Stimulated activated CD4-positive, alpha-beta T cell treated with anti-CD3 and anti-CD28 coated beads, Interleukin-2, amount 100 ng/mL, for 4 hours (primary cell): ENCODE measurements at regions not wholly inside any gene's neighbourhood (a gene's known extent, or its start where the extent isn't known, plus 50 kb on each side); places are given as distances from the start of the nearest gene placed in this dataset.
"Not testable (repeated sequence)": the region's sequence is repeated elsewhere in the genome, so short reads cannot be mapped to it uniquely, and the experiment has no call there.

Experiments
- DNase-seq: peaks from one replicate; pipeline ENCODE4 v3.0.0-alpha.2; 2020; ENCODE audit warnings: low read depth

DNA sequence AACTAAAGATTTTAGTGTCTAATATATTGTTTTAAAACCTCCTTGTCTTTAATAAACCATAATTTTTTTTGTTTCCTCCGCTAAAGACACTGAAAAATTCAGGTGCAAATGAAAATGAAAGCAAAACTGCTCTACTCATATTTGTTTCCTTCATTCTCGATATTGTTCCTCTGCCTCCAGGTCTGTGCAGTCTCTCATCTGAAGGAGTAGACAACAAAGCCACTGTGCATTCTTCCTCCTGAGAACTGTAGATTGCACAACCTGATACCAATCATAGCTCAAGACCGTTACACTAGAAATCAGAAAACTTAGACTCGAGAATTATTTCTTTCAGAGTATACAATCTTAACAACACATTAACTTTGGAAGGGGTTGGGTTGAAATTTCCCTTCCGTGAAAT, 373.1 kb upstream of the CXADR start:
- no peak for DNase-seq

DNA sequence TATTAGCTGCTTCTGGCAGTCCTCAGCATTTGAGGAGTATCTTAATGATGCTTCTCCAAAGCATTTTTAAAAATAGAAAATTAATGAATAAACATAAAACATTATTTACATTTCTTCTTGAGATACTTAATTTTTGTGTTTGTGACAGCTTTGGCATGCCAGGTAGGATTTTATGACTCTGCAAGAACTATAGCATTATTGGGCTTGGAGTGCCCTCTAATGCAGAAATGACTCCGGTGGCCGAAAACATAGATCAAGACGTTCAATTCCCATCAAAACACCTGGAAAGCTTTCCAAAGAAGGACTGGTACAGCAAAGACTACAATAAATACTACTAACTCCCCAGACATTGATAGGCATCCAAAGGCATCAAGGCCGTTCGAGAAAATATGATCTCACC, 366.4 kb upstream of the CXADR start:
- DNase-seq, result no peak

DNA sequence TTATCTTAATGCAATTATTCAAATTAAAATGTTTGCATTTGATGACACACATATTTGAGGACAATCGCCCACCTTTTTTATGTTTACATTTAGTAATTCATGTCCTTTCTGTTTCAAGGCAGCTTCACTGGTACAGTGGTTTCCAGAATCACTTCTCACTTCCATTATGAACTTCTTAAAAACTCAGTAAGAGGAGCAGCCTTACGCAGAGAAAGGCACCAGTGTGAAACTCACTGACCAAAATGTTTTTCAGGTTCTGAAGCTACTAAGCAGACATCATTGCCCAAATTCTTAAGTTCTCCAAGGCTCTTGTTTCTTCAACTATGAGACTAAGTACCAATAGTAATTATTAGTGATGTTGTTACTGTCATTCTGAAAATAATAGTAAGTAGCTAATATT, 353.1 kb upstream of the CXADR start:
- no peak for DNase-seq

DNA sequence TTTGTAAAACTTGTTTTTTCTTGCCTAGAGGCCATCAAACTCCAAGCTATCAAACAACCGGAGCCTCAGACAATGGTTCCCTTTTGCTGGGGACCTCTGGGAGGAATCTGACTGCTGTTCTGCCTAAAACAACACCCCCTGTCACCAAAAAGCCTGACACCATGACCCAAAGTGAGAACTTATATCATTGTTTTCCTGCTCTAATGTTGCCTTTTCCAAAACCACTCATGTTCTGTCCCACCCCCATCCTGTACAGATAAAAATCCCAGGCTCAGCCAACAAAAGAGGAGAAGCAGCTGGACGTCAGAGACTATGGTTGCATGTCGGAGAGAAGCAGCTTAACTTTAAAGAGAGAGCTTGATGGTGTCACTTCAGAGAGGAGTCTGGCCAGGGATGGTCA, 327.2 kb upstream of the CXADR start:
- no peak for DNase-seq

DNA sequence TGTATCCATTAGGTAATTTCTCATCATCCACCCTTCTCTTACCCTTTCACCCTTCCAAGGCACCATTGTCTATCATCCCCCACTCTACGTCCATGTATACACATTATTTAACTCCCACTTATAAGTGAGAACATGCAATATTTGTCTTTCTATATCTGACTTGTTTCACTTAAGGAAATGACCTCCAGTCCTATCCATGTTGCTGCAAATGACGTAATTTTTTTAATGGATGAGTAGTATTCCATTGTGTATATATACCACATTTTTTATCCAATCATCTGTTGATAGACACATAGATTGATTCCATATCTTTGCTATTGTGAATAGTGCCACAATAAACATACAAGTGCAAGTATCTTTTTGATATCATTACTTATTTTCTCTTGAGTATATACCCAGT, 322.9 kb upstream of the CXADR start:
- no peak for DNase-seq

DNA sequence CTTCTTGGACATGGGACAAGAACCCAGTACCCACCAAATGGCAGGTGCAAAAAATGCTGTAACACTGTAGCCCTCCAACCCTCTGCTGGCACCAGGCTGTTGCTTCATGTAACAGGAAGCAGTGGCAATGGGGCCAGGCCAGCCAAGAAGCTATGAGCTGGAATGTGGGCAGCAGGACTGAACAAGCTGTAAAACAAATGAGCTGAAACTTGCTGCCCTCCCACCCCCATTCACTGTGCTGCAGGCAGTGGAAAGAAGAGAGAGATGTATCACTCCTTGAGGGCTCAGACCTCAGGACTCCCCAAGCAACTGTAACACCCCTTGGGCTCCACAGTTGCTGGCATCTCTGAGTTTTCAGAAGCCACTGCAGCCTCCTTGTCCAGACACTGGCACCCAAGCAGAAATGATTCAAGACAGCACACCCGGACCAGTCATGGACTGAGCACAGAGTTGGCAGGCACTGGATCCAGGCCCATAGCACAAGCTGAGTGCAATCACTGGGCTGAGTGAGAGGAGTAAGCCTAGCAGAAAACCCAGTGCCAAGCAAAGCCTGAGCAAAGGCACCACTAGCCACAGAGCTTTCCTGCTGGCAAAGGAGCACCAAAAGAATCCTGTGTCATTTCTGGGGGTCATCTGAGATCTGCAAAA, 321.4 kb upstream of the CXADR start:
- no peak for DNase-seq

- no peak for DNase-seq
These were observed 317.5 kb upstream of the CXADR start for GRCh38 chr21:17195351-17195750.

- DNase-seq, result no peak
These were observed 316.9 kb upstream of the CXADR start for GRCh38 chr21:17195976-17196375.

DNA sequence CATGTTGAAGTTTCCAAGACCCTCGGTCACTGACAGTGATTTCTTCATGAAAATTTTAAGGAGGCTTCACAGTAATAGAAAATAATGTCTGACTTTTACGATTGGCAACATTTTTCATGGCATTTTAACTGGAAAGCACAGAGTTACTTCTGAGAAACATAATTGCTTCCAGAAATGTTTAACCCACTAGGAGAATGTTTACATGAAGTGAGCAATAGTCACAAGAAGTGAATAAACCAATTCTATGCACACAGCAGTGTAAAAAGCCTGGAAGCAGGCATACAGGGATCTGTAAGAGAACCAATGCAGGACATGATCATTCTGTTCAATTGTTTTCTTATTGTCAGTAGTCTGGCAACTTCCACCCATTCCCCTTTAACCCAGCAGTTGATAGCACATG, 316.2 kb upstream of the CXADR start:
- DNase-seq, result no peak

- no peak for DNase-seq
These were observed 314.8 kb upstream of the CXADR start for GRCh38 chr21:17197996-17198395.

DNA sequence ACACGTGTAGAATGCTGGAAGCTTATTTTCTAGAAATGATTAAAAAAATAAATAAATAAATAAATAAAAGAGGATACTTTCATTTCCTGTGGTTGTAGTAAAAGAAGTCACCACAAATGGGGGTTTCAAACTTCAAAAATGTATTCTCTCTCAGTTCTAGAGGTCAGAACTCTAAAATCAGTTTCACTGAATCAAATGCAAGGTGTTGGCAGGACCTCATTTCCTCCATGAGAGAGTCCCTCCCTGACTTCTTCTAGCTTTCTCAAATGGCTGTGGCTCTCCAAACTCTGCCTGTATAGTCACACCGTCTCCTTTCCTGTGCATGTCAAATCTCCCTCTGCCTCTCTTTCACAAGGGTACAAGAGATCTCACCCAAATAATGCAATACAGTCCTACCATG, 312.6 kb upstream of the CXADR start:
- DNase-seq, result no peak

DNA sequence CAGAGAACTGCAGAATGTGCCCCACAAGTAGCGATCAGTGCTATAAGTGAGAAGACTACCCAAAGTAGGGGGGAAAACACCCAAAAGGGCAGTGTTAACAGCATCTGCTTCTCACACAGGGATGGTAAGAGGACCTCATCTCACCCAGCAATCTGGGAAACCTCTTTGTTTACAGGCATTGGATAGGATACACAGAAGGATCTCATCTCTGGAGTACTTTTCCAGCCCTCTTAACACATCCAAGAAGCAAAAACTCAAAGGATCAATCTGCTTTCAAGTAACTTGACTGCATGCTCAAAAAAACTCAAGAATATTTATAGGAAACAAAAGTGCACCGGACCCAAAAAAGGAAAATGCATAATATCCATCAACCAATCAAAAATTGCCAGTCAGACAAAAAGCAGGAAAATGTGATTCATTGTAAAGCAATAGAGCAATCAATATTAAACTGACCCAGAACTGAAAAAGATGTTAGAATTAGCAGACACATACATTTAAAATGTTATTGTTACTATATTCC, 311.0 kb upstream of the CXADR start:
- no peak for DNase-seq

GRCh38 chr21:17214801-17215200, 298.0 kb upstream of the CXADR start:
- DNase-seq, result no peak

GRCh38 chr21:17219050-17219449, 293.8 kb upstream of the CXADR start:
- DNase-seq, result not testable (repeated sequence)

DNA sequence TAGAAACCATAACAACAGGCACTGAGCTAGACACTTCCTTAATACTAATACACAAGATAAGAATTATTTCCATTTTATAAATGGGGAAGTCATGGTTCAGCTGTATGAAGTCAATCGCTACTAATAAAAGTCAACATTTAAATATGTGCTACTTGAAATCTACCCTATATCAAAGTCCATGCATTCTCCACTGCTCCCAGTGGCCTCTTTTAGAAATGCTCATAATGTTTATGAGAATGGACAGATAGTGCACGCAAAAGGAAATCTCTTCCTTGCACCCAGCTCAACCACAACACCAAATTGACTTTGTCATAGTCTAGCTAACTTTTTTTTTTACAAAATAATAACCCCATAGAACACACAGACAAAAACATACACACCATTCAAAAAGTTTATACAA, 281.7 kb upstream of the CXADR start:
- no peak for DNase-seq

DNA sequence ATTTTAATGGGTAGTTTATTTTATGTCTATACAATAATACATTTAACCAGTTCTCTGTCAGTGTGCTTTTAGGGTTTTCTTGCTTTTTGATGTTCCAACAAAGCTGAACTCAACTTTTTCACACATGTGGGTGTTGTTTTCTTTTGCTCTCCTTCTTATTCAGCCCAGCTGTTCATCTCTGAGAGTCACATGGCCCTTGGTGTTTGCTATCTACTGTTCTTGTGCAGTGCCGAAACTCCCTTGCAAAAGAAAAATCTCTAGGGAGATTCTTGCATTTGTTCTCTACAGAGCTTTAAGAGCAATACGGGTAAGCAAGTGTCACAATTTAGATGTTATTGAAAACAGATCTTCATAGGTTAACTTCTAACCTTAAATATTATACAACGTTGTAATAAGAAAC, 281.1 kb upstream of the CXADR start:
- DNase-seq, result no peak

DNA sequence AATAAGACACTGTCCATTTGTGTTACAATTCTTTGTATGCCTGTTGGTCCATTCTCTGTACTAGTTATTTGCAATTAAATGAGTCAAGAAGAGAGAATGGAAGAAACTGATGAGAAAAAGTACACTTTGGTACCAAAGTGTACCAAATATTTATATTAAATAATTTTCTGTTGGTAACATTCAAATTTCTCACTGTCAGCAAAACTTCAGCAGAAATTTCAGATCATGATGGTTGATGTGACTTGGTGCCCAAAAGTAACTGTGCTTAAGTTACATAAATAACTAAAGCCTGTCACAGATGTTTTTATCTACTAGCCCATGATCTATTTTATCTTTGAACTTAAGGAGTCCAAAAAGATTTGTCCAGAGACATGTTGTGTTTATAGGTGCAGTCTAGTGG, 274.4 kb upstream of the CXADR start:
- DNase-seq, result no peak

- DNase-seq, result no peak
These were observed 262.0 kb upstream of the CXADR start for GRCh38 chr21:17250778-17251241.

- no peak for DNase-seq
These were observed 255.1 kb upstream of the CXADR start for GRCh38 chr21:17257784-17258183.

DNA sequence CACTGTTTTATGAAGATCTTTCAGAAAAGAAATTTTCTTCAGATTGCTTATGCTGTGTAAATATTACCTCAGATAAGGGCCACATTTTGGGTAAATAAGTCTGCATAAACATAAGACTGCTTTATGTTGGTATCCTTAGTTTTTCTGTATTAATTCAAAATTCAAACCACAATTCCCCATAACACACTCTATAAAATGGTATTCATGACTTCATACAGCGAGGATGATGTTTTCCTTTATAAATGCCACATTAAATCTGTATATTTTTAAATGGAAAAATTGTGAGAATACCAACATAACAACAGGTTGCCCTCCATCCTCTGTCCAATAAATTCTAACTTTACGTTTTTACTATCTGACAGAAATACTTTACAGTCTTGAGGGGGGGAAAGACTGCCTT, 248.7 kb upstream of the CXADR start:
- DNase-seq, result no peak

DNA sequence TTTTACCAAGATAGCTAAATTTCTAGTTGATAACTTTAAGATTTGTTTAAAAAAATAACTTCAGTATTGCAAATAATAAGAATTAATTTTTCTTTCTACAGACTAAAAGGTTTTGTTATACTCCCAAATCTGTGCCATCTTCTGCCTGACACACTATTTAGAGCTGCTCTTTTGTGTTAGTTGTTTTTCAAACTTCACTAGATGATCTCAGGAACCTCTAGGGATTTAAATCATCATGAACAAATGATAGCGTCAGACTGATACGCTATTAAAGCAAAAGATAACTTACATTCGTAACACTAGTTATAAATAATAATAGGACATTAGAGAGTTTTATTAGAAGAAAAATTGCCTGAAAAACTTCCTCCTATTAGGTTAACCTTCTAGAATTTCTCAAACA, 243.1 kb upstream of the CXADR start:
- no peak for DNase-seq

GRCh38 chr21:17270229-17270628, 242.6 kb upstream of the CXADR start:
- no peak for DNase-seq

DNA sequence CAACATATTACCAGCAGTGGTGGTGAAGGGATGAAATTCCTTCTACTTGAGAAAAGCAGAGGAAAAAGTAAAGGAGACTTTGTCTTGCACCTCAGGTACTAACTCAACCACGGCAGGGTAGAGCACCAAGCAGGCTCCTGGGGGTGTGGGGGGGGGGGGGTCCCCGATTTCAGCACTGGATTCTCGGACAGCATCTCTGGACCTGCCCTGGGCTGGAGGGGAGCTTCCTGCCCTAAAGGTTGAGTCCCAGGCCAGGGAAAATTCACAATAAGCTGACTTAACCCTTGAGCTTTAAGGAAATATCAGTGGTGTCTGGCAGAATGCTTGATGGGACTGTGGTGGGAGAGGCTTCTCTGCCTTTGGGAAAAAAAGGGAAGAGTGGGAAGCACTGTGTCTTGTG, 233.2 kb upstream of the CXADR start:
- no peak for DNase-seq

DNA sequence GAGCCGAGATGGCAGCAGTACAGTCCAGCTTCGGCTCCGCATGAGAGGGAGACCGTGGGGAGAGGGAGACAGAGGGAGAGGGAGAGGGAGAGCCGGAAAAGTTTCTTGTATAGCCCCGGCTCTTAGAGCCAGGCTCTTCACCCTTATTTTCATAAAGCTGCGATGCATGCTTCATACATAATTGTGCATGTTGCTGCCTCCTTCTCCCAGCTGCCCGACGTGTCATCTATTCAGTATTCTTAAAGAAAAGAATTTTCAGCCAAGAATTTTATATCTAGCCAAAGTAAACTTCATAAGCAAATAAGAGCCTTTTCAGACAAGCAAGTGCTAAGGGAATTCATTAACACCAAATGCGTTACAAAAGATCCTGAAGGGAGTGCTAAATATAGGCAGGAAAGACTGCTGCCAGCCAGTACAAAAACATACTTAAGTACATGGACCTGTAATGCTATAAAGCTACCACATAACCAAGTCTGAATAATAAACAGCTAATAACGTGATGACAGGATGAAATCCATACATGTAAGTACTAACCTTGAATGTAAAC, 219.8 kb upstream of the CXADR start:
- DNase-seq, result not testable (repeated sequence)
